ENCODE measurements at regions not wholly inside any gene's neighbourhood (a gene's known extent, or its start where the extent isn't known, plus 50 kb on each side); places are given as distances from the start of the nearest gene placed in this dataset.
A peak's percentile ranks its signal among the peaks of the same experiment; 100 is the strongest.
"Not testable (repeated sequence)": the region's sequence is repeated elsewhere in the genome, so short reads cannot be mapped to it uniquely, and the experiment has no call there.

GRCh38 chr14:106774889-106775480, 1248.6 kb downstream of the TMEM121 start:
- H3K36me3 ChIP-seq (ENCODE audit: insufficient read depth, insufficient read length, low read length); H3K9ac ChIP-seq (ENCODE audit: insufficient read length, low read depth); H3K27me3 ChIP-seq (ENCODE audit: insufficient read depth, insufficient read length); H3K4me3 ChIP-seq (ENCODE audit: insufficient read length, low read depth); H3K4me1 ChIP-seq (ENCODE audit: insufficient read depth, insufficient read length); H3K9me3 ChIP-seq (ENCODE audit: insufficient read depth, low read length): not testable (repeated sequence)
- peak; percentile 1 for DNase-seq (ENCODE audit: low read depth, low spot score)

DNA sequence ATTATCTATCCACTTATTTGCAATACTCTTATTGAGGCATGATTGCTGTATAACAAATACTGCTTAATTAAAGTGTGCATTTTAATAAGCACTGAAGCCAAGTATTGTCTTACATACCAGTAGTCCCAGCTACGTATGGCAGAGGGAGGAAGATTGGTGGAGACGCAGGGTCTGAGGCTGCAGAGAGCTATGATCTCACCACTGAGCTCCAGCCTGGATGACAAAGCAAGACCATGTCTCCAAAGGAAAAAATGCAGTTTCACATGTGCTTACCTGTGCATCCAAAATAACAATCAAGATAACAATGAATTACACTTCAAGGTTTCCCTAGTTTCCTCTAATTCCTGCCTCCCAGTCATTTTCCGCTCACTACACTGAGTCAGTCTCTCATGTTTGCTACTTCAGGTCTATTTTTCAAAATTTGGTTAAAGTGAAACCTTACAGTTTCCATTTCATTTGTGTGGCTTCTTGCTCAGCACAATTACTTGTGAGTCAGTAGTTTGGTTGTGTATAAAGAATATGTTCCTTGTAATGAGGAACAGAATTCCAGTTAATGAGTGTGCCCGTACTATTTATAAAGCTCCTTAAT, 1250.1 kb downstream of the TMEM121 start:
- Histone ChIP-seq H3K4me1 (ENCODE audit: insufficient read depth, insufficient read length) (no peaks in the 10 kb centered on the region), H3K4me3 (ENCODE audit: insufficient read length, low read depth) (no peak overlapping the region), H3K9me3 (ENCODE audit: insufficient read depth, low read length) (no peaks in the 10 kb centered on the region), H3K36me3 (ENCODE audit: insufficient read depth, insufficient read length, low read length) (no peaks in the 10 kb centered on the region), H3K27me3 (ENCODE audit: insufficient read depth, insufficient read length) (no peaks in the 10 kb centered on the region), H3K9ac (ENCODE audit: insufficient read length, low read depth) (no peak overlapping the region)
- DNase-seq (ENCODE audit: low read depth, low spot score), result no peak
- no peak for TF ChIP-seq ZNF274 (IDR thresholded peaks at IDR 0.05; ENCODE audit: low read depth, low read length)
- no peak for TF ChIP-seq SUZ12 (IDR thresholded peaks at IDR 0.05; ENCODE audit: extremely low read depth, insufficient read depth, insufficient read length)
- no peak for TF ChIP-seq YY1 (IDR thresholded peaks at IDR 0.05; ENCODE audit: insufficient read depth, insufficient read length)

- Histone ChIP-seq H3K4me3 (ENCODE audit: insufficient read length, low read depth) (no peak overlapping the region), H3K4me1 (ENCODE audit: insufficient read depth, insufficient read length) (no peaks in the 10 kb centered on the region), H3K9me3 (ENCODE audit: insufficient read depth, low read length) (no peaks in the 10 kb centered on the region), H3K27me3 (ENCODE audit: insufficient read depth, insufficient read length) (no peaks in the 10 kb centered on the region), H3K36me3 (ENCODE audit: insufficient read depth, insufficient read length, low read length) (no peaks in the 10 kb centered on the region), H3K9ac (ENCODE audit: insufficient read length, low read depth) (no peak overlapping the region)
- TF ChIP-seq YY1 (IDR thresholded peaks at IDR 0.05; ENCODE audit: insufficient read depth, insufficient read length), result no peak
- TF ChIP-seq SUZ12 (IDR thresholded peaks at IDR 0.05; ENCODE audit: extremely low read depth, insufficient read depth, insufficient read length), result no peak
- TF ChIP-seq ZNF274 (IDR thresholded peaks at IDR 0.05; ENCODE audit: low read depth, low read length), result no peak
- DNase-seq (ENCODE audit: low read depth, low spot score), result no peak
Measured at GRCh38 chr14:106778986-106779385, 1252.6 kb downstream of the TMEM121 start.

GRCh38 chr14:106786697-106787096, 1260.3 kb downstream of the TMEM121 start:
- Histone ChIP-seq H3K9me3 (ENCODE audit: insufficient read depth, low read length) (no peaks in the 10 kb centered on the region), H3K36me3 (ENCODE audit: insufficient read depth, insufficient read length, low read length) (no peaks in the 10 kb centered on the region), H3K4me1 (ENCODE audit: insufficient read depth, insufficient read length) (no peaks in the 10 kb centered on the region), H3K9ac (ENCODE audit: insufficient read length, low read depth) (no peak overlapping the region), H3K27me3 (ENCODE audit: insufficient read depth, insufficient read length) (no peaks in the 10 kb centered on the region), H3K4me3 (ENCODE audit: insufficient read length, low read depth) (no peak overlapping the region)
- no peak for TF ChIP-seq YY1 (IDR thresholded peaks at IDR 0.05; ENCODE audit: insufficient read depth, insufficient read length)
- no peak for TF ChIP-seq ZNF274 (IDR thresholded peaks at IDR 0.05; ENCODE audit: low read depth, low read length)
- TF ChIP-seq SUZ12 (IDR thresholded peaks at IDR 0.05; ENCODE audit: extremely low read depth, insufficient read depth, insufficient read length), result no peak
- no peak for DNase-seq (ENCODE audit: low read depth, low spot score)

- Histone ChIP-seq H3K9me3 (ENCODE audit: insufficient read depth, low read length) (no peaks in the 10 kb centered on the region), H3K36me3 (ENCODE audit: insufficient read depth, insufficient read length, low read length) (no peaks in the 10 kb centered on the region), H3K27me3 (ENCODE audit: insufficient read depth, insufficient read length) (no peaks in the 10 kb centered on the region), H3K9ac (ENCODE audit: insufficient read length, low read depth) (no peak overlapping the region), H3K4me3 (ENCODE audit: insufficient read length, low read depth) (no peak overlapping the region), H3K4me1 (ENCODE audit: insufficient read depth, insufficient read length) (no peaks in the 10 kb centered on the region)
- DNase-seq (ENCODE audit: low read depth, low spot score), result no peak
- TF ChIP-seq SUZ12 (IDR thresholded peaks at IDR 0.05; ENCODE audit: extremely low read depth, insufficient read depth, insufficient read length) (no peak), ZNF274 (IDR thresholded peaks at IDR 0.05; ENCODE audit: low read depth, low read length) (no peak), YY1 (IDR thresholded peaks at IDR 0.05; ENCODE audit: insufficient read depth, insufficient read length) (no peak)
Measured at GRCh38 chr14:106787626-106788025, 1261.2 kb downstream of the TMEM121 start.

DNA sequence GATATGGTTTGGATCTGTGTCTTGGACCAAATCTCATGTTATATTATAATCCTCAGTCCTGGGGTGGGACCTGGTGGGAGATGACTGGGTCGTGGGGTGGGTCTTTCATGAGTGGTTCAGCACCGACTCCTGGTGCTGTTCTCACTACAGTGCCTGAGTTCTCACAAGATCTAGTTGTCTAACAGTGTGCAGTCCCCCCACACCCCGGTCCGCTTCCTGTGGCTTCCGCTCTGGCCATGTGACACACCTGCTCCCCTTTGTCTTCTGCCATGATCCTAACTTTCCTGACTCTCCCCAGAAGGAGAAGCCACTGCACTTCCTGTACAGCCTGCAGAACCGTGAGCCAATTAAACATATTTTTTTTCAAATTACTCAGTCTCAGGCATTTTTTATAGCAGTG, 1262.2 kb downstream of the TMEM121 start:
- no peaks in the 10 kb centered on the region for H3K36me3 ChIP-seq (ENCODE audit: insufficient read depth, insufficient read length, low read length)
- H3K4me3 ChIP-seq (ENCODE audit: insufficient read length, low read depth), result no peak overlapping the region
- TF ChIP-seq SUZ12 (IDR thresholded peaks at IDR 0.05; ENCODE audit: extremely low read depth, insufficient read depth, insufficient read length) (no peak), ZNF274 (IDR thresholded peaks at IDR 0.05; ENCODE audit: low read depth, low read length) (no peak), YY1 (IDR thresholded peaks at IDR 0.05; ENCODE audit: insufficient read depth, insufficient read length) (no peak)
- no peaks in the 10 kb centered on the region for H3K4me1 ChIP-seq (ENCODE audit: insufficient read depth, insufficient read length)
- no peak overlapping the region for H3K9ac ChIP-seq (ENCODE audit: insufficient read length, low read depth)
- H3K27me3 ChIP-seq (ENCODE audit: insufficient read depth, insufficient read length), result no peaks in the 10 kb centered on the region
- no peaks in the 10 kb centered on the region for H3K9me3 ChIP-seq (ENCODE audit: insufficient read depth, low read length)
- DNase-seq (ENCODE audit: low read depth, low spot score), result no peak

- Histone ChIP-seq H3K4me3 (ENCODE audit: insufficient read length, low read depth) (no peak overlapping the region), H3K9ac (ENCODE audit: insufficient read length, low read depth) (no peak overlapping the region), H3K9me3 (ENCODE audit: insufficient read depth, low read length) (no peaks in the 10 kb centered on the region), H3K4me1 (ENCODE audit: insufficient read depth, insufficient read length) (no peaks in the 10 kb centered on the region), H3K36me3 (ENCODE audit: insufficient read depth, insufficient read length, low read length) (no peaks in the 10 kb centered on the region), H3K27me3 (ENCODE audit: insufficient read depth, insufficient read length) (no peaks in the 10 kb centered on the region)
- no peak for DNase-seq (ENCODE audit: low read depth, low spot score)
- no peak for TF ChIP-seq SUZ12 (IDR thresholded peaks at IDR 0.05; ENCODE audit: extremely low read depth, insufficient read depth, insufficient read length)
- no peak for TF ChIP-seq YY1 (IDR thresholded peaks at IDR 0.05; ENCODE audit: insufficient read depth, insufficient read length)
- no peak for TF ChIP-seq ZNF274 (IDR thresholded peaks at IDR 0.05; ENCODE audit: low read depth, low read length)
Measured at GRCh38 chr14:106789318-106789717, 1262.9 kb downstream of the TMEM121 start.

Data from NT2/D1 (cell line).